ENCODE measurements at regions not wholly inside any gene's neighbourhood (a gene's known extent, or its start where the extent isn't known, plus 50 kb on each side); places are given as distances from the start of the nearest gene placed in this dataset.

- TF ChIP-seq CTCF (IDR thresholded peaks at IDR 0.05), result no peak
- TF ChIP-seq ELK1 (IDR thresholded peaks at IDR 0.05; ENCODE audit: low read depth, low read length), result no peak
- no peak for TF ChIP-seq CEBPB (IDR thresholded peaks at IDR 0.05)
- no peak for TF ChIP-seq POLR2A (IDR thresholded peaks at IDR 0.05; ENCODE audit: low read length)
- TF ChIP-seq ZSCAN20 (CRISPR knock-in tag; IDR thresholded peaks at IDR 0.05), result no peak
- TF ChIP-seq SMC3 (IDR thresholded peaks at IDR 0.05), result no peak
- no peak for TF ChIP-seq KDM5A (IDR thresholded peaks at IDR 0.05)
- TF ChIP-seq CHD4 (IDR thresholded peaks at IDR 0.05; ENCODE audit: borderline replicate concordance), result no peak
- no peak for TF ChIP-seq RFX5 (IDR thresholded peaks at IDR 0.05)
- TF ChIP-seq RAD21 (conservative IDR thresholded peaks at IDR 0.05 in 1 of 2, IDR thresholded peaks at IDR 0.05 in 1 of 2), result no peak
- TF ChIP-seq EHMT2 (IDR thresholded peaks at IDR 0.05; ENCODE audit: low read depth), result no peak
- TF ChIP-seq ZFP36 (IDR thresholded peaks at IDR 0.05; ENCODE audit: borderline replicate concordance, partially characterized antibody), result no peak
These were observed 141.0 kb downstream of the OLFM1 start for GRCh38 chr9:135228345-135228982.

All from A549 (cell line).